BJ (cell line): ENCODE measurements at regions not wholly inside any gene's neighbourhood (a gene's known extent, or its start where the extent isn't known, plus 50 kb on each side); places are given as distances from the start of the nearest gene placed in this dataset.
"Not testable (repeated sequence)": the region's sequence is repeated elsewhere in the genome, so short reads cannot be mapped to it uniquely, and the experiment has no call there.

Source experiments
- CTCF ChIA-PET: fragments of 350-600 bp; formaldehyde crosslinking; extraction: SDS; loops from one replicate; lab custom pipeline; 2021; ENCODE audit warnings: antibody characterized with exemption, inconsistent platforms; lab: Yijun Ruan, JAX
- POLR2A ChIA-PET: fragments of 300-600 bp; sonication (Branson Sonifier 250); formaldehyde crosslinking; extraction: SDS; loops from one replicate; lab custom pipeline; 2021; ENCODE audit warnings: antibody characterized with exemption; lab: Charles Lee
- DNase-seq: peaks from one replicate; pipeline ENCODE4 v3.0.0-alpha.2; 2011; ENCODE audit warnings: low read depth
- H3K27me3 ChIP-seq: 2 replicates; pipeline ENCODE4 v1.6.0; 2011; ENCODE audit warnings: low read length; ENCODE audit not compliant: control insufficient read depth, insufficient read depth
- H3K36me3 ChIP-seq: 2 replicates; pipeline ENCODE4 v1.5.1; 2011; ENCODE audit warnings: low read length; ENCODE audit not compliant: control insufficient read depth, insufficient read depth
- H3K4me3 ChIP-seq: 2 replicates; pipeline ENCODE4 v1.5.1; 2011; ENCODE audit warnings: low read depth, mild to moderate bottlenecking, control low read depth, low read length
- CTCF ChIP-seq: IDR thresholded peaks from 2 replicates; pipeline ENCODE4 v1.5.1; 2011; ENCODE audit warnings: low read depth, mild to moderate bottlenecking, control low read depth, inconsistent platforms, low read length, moderate library complexity; ENCODE audit not compliant: insufficient read depth

DNA sequence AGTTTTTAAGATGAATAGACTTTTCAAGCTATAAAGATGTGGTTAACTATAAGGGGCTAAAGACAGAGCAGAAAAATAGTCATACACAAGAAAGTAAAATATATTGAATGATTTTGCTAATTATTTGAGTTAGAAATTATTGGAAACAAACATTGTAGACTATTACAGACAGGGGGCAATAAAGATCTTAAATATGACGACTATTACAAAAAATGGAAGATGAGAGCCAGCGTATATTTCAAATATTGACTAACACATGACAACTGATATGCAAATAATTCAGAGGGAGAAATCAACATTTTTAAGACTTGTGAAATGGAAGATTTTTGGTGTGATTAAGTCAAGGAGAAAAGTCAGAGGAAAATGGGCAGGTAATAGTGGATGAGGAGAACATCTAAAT, 520.2 kb upstream of the NUDT12 start:
- POLR2A ChIA-PET, result no interaction called here
- CTCF ChIA-PET, result no interaction called here
- no peak for TF ChIP-seq CTCF

GRCh38 chr5:104081232-104081631, 518.6 kb upstream of the NUDT12 start:
- Histone ChIP-seq H3K36me3 (no peaks in the 10 kb centered on the region), H3K27me3 (no peaks in the 10 kb centered on the region), H3K4me3 (no peak overlapping the region)
- TF ChIP-seq CTCF, result no peak
- DNase-seq, result no peak
- CTCF ChIA-PET, result no interaction called here
- POLR2A ChIA-PET, result no interaction called here

More for the DNA sequence above, 520.2 kb upstream of the NUDT12 start:
- DNase-seq, result no peak
- Histone ChIP-seq H3K4me3 (no peak overlapping the region), H3K27me3 (no peaks in the 10 kb centered on the region), H3K36me3 (no peaks in the 10 kb centered on the region)

- ChIA-PET CTCF (no interaction called here), POLR2A (no interaction called here)
- TF ChIP-seq CTCF, result no peak
- no peaks in the 10 kb centered on the region for H3K27me3 ChIP-seq
- H3K36me3 ChIP-seq, result no peaks in the 10 kb centered on the region
- H3K4me3 ChIP-seq, result no peak overlapping the region
- DNase-seq, result no peak
Observed at GRCh38 chr5:104080646-104081175, 518.1 kb upstream of the NUDT12 start.

GRCh38 chr5:104079861-104080645, 517.5 kb upstream of the NUDT12 start:
- CTCF ChIA-PET, H3K27me3 ChIP-seq, H3K4me3 ChIP-seq, H3K36me3 ChIP-seq, DNase-seq, POLR2A ChIA-PET: not testable (repeated sequence)

- no peak for TF ChIP-seq CTCF
- POLR2A ChIA-PET, result no interaction called here
- CTCF ChIA-PET, result no interaction called here
- Histone ChIP-seq H3K4me3 (no peak overlapping the region), H3K36me3 (no peaks in the 10 kb centered on the region), H3K27me3 (no peaks in the 10 kb centered on the region)
- DNase-seq, result no peak
Observed at GRCh38 chr5:104071887-104072286, 509.3 kb upstream of the NUDT12 start.
